OCI-LY1 (cell line): ENCODE measurements at regions not wholly inside any gene's neighbourhood (a gene's known extent, or its start where the extent isn't known, plus 50 kb on each side); places are given as distances from the start of the nearest gene placed in this dataset.

Source experiments
- H2AFZ ChIP-seq: fragments of 200-600 bp; sonication (generic), shearing (Covaris generic); 2 replicates; pipeline ENCODE4 v1.6.0; 2014; ENCODE audit warnings: antibody characterized with exemption, mild to moderate bottlenecking, low read length
- H3F3A ChIP-seq: fragments of 200-600 bp; sonication (generic), shearing (Covaris generic); 2 replicates; pipeline ENCODE4 v1.6.0; 2014; ENCODE audit warnings: mild to moderate bottlenecking, antibody characterized with exemption, low read length, moderate library complexity; ENCODE audit not compliant: insufficient read depth
- H3K27ac ChIP-seq: fragments of 200-600 bp; sonication (generic); 2 replicates; pipeline ENCODE4 v1.5.1; 2014; ENCODE audit warnings: low read length, mixed run types, mild to moderate bottlenecking, low read depth; ENCODE audit not compliant: poor library complexity, severe bottlenecking
- H3K27me3 ChIP-seq: fragments of 200-600 bp; sonication (generic); 2 replicates; pipeline ENCODE4 v1.6.0; 2014; ENCODE audit warnings: antibody characterized with exemption, mild to moderate bottlenecking, low read length, moderate library complexity; ENCODE audit not compliant: insufficient read depth
- H3K36me3 ChIP-seq: fragments of 200-600 bp; sonication (generic); 2 replicates; pipeline ENCODE4 v1.6.1; 2014; ENCODE audit warnings: mild to moderate bottlenecking, antibody characterized with exemption, low read length, moderate library complexity, mixed read lengths; ENCODE audit not compliant: insufficient read depth
- H3K4me1 ChIP-seq: fragments of 200-600 bp; sonication (generic); 2 replicates; pipeline ENCODE4 v1.5.1; 2014; ENCODE audit warnings: mild to moderate bottlenecking, low read length, moderate library complexity; ENCODE audit not compliant: insufficient read depth, severe bottlenecking
- H3K4me2 ChIP-seq: fragments of 200-600 bp; sonication (generic), shearing (Covaris generic); 2 replicates; pipeline ENCODE4 v1.6.1; 2014; ENCODE audit warnings: low read length
- H3K4me3 ChIP-seq: fragments of 200-600 bp; sonication (generic); 2 replicates; pipeline ENCODE4 v1.5.1; 2014; ENCODE audit warnings: low read length, low read depth, mild to moderate bottlenecking, mixed read lengths; ENCODE audit not compliant: poor library complexity, severe bottlenecking
- H3K79me2 ChIP-seq: fragments of 200-600 bp; shearing (Covaris generic); 2 replicates; pipeline ENCODE4 v1.6.1; 2016; ENCODE audit warnings: mixed run types, low read length, mixed read lengths; ENCODE audit not compliant: insufficient read depth
- H3K9ac ChIP-seq: fragments of 200-600 bp; sonication (generic), shearing (Covaris generic); 2 replicates; pipeline ENCODE4 v1.6.1; 2014; ENCODE audit warnings: mild to moderate bottlenecking, low read length, mixed read lengths
- H3K9me2 ChIP-seq: fragments of 200-600 bp; sonication (generic), shearing (Covaris generic); 2 replicates; pipeline ENCODE4 v1.6.1; 2014; ENCODE audit warnings: low read depth, mild to moderate bottlenecking, low read length, mixed read lengths
- H3K9me3 ChIP-seq: fragments of 200-600 bp; shearing (Covaris generic); 2 replicates; pipeline ENCODE4 v1.6.1; 2014; ENCODE audit warnings: low read length, mixed read lengths
- H4K20me1 ChIP-seq: fragments of 200-600 bp; sonication (generic), shearing (Covaris generic); 2 replicates; pipeline ENCODE4 v1.6.0; 2016; ENCODE audit warnings: mild to moderate bottlenecking, low read length; ENCODE audit not compliant: insufficient read depth
- CTCF ChIP-seq: fragments of 200-600 bp; sonication (generic), shearing (Covaris generic); IDR thresholded peaks from 2 replicates; pipeline ENCODE4 v1.5.1; 2017; ENCODE audit warnings: mild to moderate bottlenecking, antibody characterized with exemption, low read length, moderate library complexity, mixed read lengths
- EZH2 ChIP-seq: fragments of 200-600 bp; sonication (generic), shearing (Covaris generic); IDR thresholded peaks from 2 replicates; pipeline ENCODE4 v1.8.0; 2017; ENCODE audit warnings: borderline replicate concordance, mixed run types, mild to moderate bottlenecking, antibody characterized with exemption, low read length, moderate library complexity, mixed read lengths

GRCh38 chr18:77884454-77884853, 634.8 kb downstream of the GALR1 start:
- H3K36me3 ChIP-seq: no peaks in the 10 kb centered on the region
- H3K4me2 ChIP-seq: no peak overlapping the region
- no peaks in the 10 kb centered on the region for H4K20me1 ChIP-seq
- H3K4me1 ChIP-seq: no peaks in the 10 kb centered on the region
- H3K9ac ChIP-seq: no peak overlapping the region
- H3K27ac ChIP-seq: no peak overlapping the region
- H3K4me3 ChIP-seq: no peak overlapping the region
- no peak overlapping the region for H2AFZ ChIP-seq
- no peaks in the 10 kb centered on the region for H3K27me3 ChIP-seq
- no peaks in the 10 kb centered on the region for H3K79me2 ChIP-seq
- H3K9me3 ChIP-seq: no peaks in the 10 kb centered on the region
- no peak for TF ChIP-seq CTCF
- no peak for TF ChIP-seq EZH2
- H3F3A ChIP-seq: no peaks in the 10 kb centered on the region
- H3K9me2 ChIP-seq: no peaks in the 10 kb centered on the region

GRCh38 chr18:77894060-77894459, 644.4 kb downstream of the GALR1 start:
- no peaks in the 10 kb centered on the region for H3K36me3 ChIP-seq
- no peaks in the 10 kb centered on the region for H3F3A ChIP-seq
- H3K4me2 ChIP-seq: no peak overlapping the region
- no peak overlapping the region for H3K27ac ChIP-seq
- no peaks in the 10 kb centered on the region for H3K79me2 ChIP-seq
- no peaks in the 10 kb centered on the region for H3K27me3 ChIP-seq
- H2AFZ ChIP-seq: no peak overlapping the region
- no peaks in the 10 kb centered on the region for H3K9me3 ChIP-seq
- TF ChIP-seq EZH2 (no peak), CTCF (no peak)
- no peaks in the 10 kb centered on the region for H3K4me1 ChIP-seq
- no peaks in the 10 kb centered on the region for H4K20me1 ChIP-seq
- no peak overlapping the region for H3K9ac ChIP-seq
- no peak overlapping the region for H3K4me3 ChIP-seq
- no peaks in the 10 kb centered on the region for H3K9me2 ChIP-seq

GRCh38 chr18:77895250-77895649, 645.6 kb downstream of the GALR1 start:
- no peak overlapping the region for H3K4me3 ChIP-seq
- TF ChIP-seq CTCF: no peak
- TF ChIP-seq EZH2: no peak

More at GRCh38 chr18:77895250-77895649, 645.6 kb downstream of the GALR1 start:
- Histone ChIP-seq H3F3A (no peaks in the 10 kb centered on the region), H3K27me3 (no peaks in the 10 kb centered on the region), H3K4me1 (no peaks in the 10 kb centered on the region), H3K27ac (no peak overlapping the region), H3K4me2 (no peak overlapping the region), H3K9ac (no peak overlapping the region), H3K9me3 (no peaks in the 10 kb centered on the region), H4K20me1 (no peaks in the 10 kb centered on the region), H2AFZ (no peak overlapping the region), H3K36me3 (no peaks in the 10 kb centered on the region), H3K9me2 (no peaks in the 10 kb centered on the region), H3K79me2 (no peaks in the 10 kb centered on the region)
